GM20000 (cell line): ENCODE measurements at regions not wholly inside any gene's neighbourhood (a gene's known extent, or its start where the extent isn't known, plus 50 kb on each side); places are given as distances from the start of the nearest gene placed in this dataset.

ENCODE experiments used
- DNase-seq: peaks from one replicate; pipeline ENCODE4 v3.0.0; 2012; ENCODE audit warnings: low spot score
- CTCF ChIP-seq: IDR thresholded peaks from 2 replicates; pipeline ENCODE4 v1.5.1; 2012; ENCODE audit warnings: mild to moderate bottlenecking, control low read depth; ENCODE audit errors: extremely low read depth, missing control alignments

DNA sequence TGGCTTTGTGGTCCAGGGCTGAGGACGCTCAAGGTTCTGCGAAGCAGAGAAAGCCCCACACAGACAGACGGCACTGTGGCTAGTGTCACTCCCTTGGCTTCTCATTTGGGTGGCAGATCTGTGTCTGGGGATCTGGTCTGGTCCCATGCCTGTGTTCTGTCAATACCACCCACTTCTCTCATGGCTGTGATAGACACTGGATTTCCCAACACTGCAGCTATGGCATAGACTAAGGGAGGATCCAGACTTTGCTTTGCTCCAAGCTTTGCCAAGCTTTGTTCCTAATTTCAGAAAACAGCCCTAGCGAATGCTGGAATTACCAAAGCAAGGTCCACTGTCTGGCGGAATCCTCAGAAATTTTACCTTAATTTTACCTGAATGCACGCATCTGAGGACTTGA is 62.1 kb downstream of the GADD45G start:
- no peak for TF ChIP-seq CTCF
- DNase-seq = no peak

DNA sequence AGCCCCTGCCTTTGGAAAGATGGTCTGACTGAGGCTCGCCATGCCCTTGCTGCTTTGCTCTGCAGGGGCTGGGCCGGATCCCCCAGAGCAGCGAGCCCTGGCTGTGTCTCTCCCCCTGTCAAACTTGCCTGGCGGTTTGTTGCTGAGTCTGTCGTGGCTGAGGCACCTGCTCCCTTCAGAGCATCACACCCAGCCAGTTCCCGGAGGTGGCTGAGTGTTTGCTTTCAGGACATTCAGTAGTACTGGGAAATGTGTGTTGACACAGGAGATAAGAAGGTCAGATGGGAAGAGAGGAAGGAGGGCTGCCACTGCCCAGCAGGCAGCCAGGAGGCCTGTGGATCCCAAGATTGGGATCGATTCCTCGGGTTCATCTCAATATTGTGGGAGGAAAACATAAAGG is 62.9 kb downstream of the GADD45G start:
- TF ChIP-seq CTCF = no peak
- no peak for DNase-seq

- no peak for DNase-seq
These were observed 63.5 kb downstream of the GADD45G start for GRCh38 chr9:89668216-89668865.

DNA sequence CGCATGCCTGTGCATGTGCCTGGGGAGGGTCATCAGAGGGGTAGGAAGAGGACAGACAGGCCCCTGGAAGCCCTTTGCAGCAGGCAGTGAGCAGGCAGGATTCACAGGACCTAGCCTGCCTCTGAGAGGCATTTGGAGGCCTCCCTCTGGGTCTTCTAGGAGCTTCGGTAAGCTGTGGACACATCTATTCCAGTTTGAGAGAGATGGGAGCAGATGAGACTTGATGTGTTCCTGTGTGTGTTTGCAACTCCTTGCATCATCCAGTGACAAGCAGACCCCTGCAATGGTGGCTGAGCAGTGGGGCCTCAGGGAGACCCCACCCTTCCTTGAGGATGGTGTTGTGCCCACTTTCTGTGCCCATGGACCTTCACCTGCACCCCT is 64.0 kb downstream of the GADD45G start:
- no peak for DNase-seq
- no peak for TF ChIP-seq CTCF

More at GRCh38 chr9:89668216-89668865, 63.5 kb downstream of the GADD45G start:
- no peak for TF ChIP-seq CTCF

- no peak for TF ChIP-seq CTCF
These were observed 64.6 kb downstream of the GADD45G start for GRCh38 chr9:89669361-89669842.

GRCh38 chr9:89670114-89670513 is 65.3 kb downstream of the GADD45G start:
- DNase-seq = no peak
- no peak for TF ChIP-seq CTCF

More at GRCh38 chr9:89669361-89669842, 64.6 kb downstream of the GADD45G start:
- DNase-seq = no peak

GRCh38 chr9:89670801-89671434 is 66.1 kb downstream of the GADD45G start:
- no peak for TF ChIP-seq CTCF
- DNase-seq = no peak
